Panc1 (cell line): ENCODE measurements at regions not wholly inside any gene's neighbourhood (a gene's known extent, or its start where the extent isn't known, plus 50 kb on each side); places are given as distances from the start of the nearest gene placed in this dataset.

Source experiments
- ATAC-seq: fragments of 200-7000 bp; cut with Tn5 transposase; 2 replicates; pipeline ENCODE4 v1.9.1; 2020; ENCODE audit warnings: mild to moderate bottlenecking, moderate library complexity
- BruUV-seq: library from RNA; stranded (reverse); fragments of 400-500 nt; replicated peaks from 2 replicates; lab custom pipeline; 2021; lab: Mats Ljungman, UMichigan
- CTCF ChIA-PET: fragments of 300-600 bp; sonication (Branson Sonifier 250); formaldehyde crosslinking; loops from one replicate; lab custom pipeline; 2022; ENCODE audit warnings: antibody characterized with exemption; lab: Charles Lee
- POLR2A ChIA-PET: fragments of 300-600 bp; sonication (Branson Sonifier 250); formaldehyde crosslinking; loops from one replicate; lab custom pipeline; 2022; ENCODE audit warnings: antibody characterized with exemption; lab: Charles Lee
- DNase-seq: peaks from one replicate; pipeline ENCODE4 v3.0.0-alpha.2; 2010; ENCODE audit warnings: low read depth, low spot score
- H3K27ac ChIP-seq: 2 replicates; pipeline ENCODE4 v1.5.1; 2011; ENCODE audit warnings: mild to moderate bottlenecking, low read length, inconsistent platforms
- H3K27me3 ChIP-seq: fragments of 200-500 bp; sonication (Bioruptor generic); 2 replicates; pipeline ENCODE4 v1.6.0; 2014; ENCODE audit warnings: low read length, inconsistent platforms; ENCODE audit not compliant: control insufficient read depth, insufficient read depth
- H3K36me3 ChIP-seq: fragments of 200-500 bp; sonication (Bioruptor generic); 2 replicates; pipeline ENCODE4 v1.5.1; 2014; ENCODE audit warnings: inconsistent platforms, mild to moderate bottlenecking, low read length, moderate library complexity; ENCODE audit not compliant: control insufficient read depth, insufficient read depth
- H3K4me1 ChIP-seq: 2 replicates; pipeline ENCODE4 v1.5.1; 2011; ENCODE audit warnings: inconsistent platforms, mild to moderate bottlenecking, low read length, moderate library complexity; ENCODE audit not compliant: control insufficient read depth, insufficient read depth
- H3K4me3 ChIP-seq, 2 experiments: 2 replicates each; pipeline ENCODE4 v1.5.1; 2011 to 2012; ENCODE audit warnings: low read depth in 2 of 2, low read length in 2 of 2, mild to moderate bottlenecking in 2 of 2, inconsistent platforms in 1 of 2, moderate library complexity in 1 of 2
- H3K9me3 ChIP-seq: fragments of 200-500 bp; sonication (Bioruptor generic); 2 replicates; pipeline ENCODE4 v1.5.1; 2014; ENCODE audit warnings: low read depth, mild to moderate bottlenecking, inconsistent platforms, low read length, moderate library complexity; ENCODE audit not compliant: control insufficient read depth, insufficient read depth
- CTCF ChIP-seq: fragments of 450-650 bp; IDR thresholded peaks from 2 replicates; pipeline ENCODE4 v1.5.1; 2017; ENCODE audit warnings: mild to moderate bottlenecking
- POLR2AphosphoS5 ChIP-seq: IDR thresholded peaks from 2 replicates; pipeline ENCODE4 v1.6.1; 2012; ENCODE audit warnings: mild to moderate bottlenecking, low read depth, low read length, moderate library complexity
- REST ChIP-seq, 2 experiments: IDR thresholded peaks; 2 replicates each; pipeline ENCODE4 v1.6.1; 2011 to 2012; ENCODE audit warnings: low read depth in 2 of 2, control low read depth in 1 of 2, low read length in 1 of 2, mild to moderate bottlenecking in 1 of 2, moderate library complexity in 1 of 2; ENCODE audit not compliant: insufficient read depth in 1 of 2
- SIN3A ChIP-seq: IDR thresholded peaks from 2 replicates; pipeline ENCODE4 v1.6.1; 2012; ENCODE audit warnings: low read depth, mild to moderate bottlenecking, low read length, moderate library complexity, borderline replicate concordance; ENCODE audit not compliant: insufficient read depth
- TCF7L2 ChIP-seq: IDR thresholded peaks from 2 replicates; pipeline ENCODE4 v1.6.1; 2011; ENCODE audit warnings: mild to moderate bottlenecking, low read depth, low read length, inconsistent platforms
- in situ Hi-C: cut with HindIII; loops from 2 replicates; pipeline ENCODE4 v1.10.0; 2016; ENCODE audit warnings: low sequenced_read_pairs, low pct_unique_long_range_greater_than_20kb
- intact Hi-C: fragments of 100-400 bp; cut with micrococcal nuclease; formaldehyde crosslinking; loops from one replicate; pipeline ENCODE4 v1.10.0; 2022; ENCODE audit not compliant: unreplicated experiment

GRCh38 chr3:184659797-184660301 lies 52.0 kb downstream of the MAGEF1 start:
- Histone ChIP-seq H3K36me3 (no peaks in the 10 kb centered on the region), H3K4me3 (no peak overlapping the region), H3K27me3 (no peaks in the 10 kb centered on the region), H3K4me1 (no peaks in the 10 kb centered on the region; the same call in 1 of the 2 replicates), H3K9me3 (no peaks in the 10 kb centered on the region), H3K27ac (no peak overlapping the region)
- no TSS peak for BruUV-seq
- in situ Hi-C loops (no loop called here), intact Hi-C loops (no loop called here)
- ChIA-PET CTCF (interaction anchor here (0.6 kb wide), 1 partner anchor 148 kb away, joined by 6 read pairs; no protein-coding TSS in a partner anchor), POLR2A (no interaction called here)
- ATAC-seq (peak; percentile 27; the same call in 1 of the 2 replicates), DNase-seq (no peak)
- TF ChIP-seq TCF7L2: no peak
- TF ChIP-seq SIN3A: no peak
- TF ChIP-seq POLR2AphosphoS5: no peak
- no peak for TF ChIP-seq REST (IDR thresholded peaks at IDR 0.05; ENCODE audit: insufficient read depth in 1 of 2, low read depth in 2 of 2, low read length in 1 of 2)
- no peak for TF ChIP-seq CTCF

- ChIA-PET POLR2A (no interaction called here), CTCF (no interaction called here)
- H3K4me1 ChIP-seq: no peaks in the 10 kb centered on the region; the same call in 1 of the 2 replicates
- intact Hi-C loops: no loop called here
- ATAC-seq: no peak
- no peak overlapping the region for H3K4me3 ChIP-seq
- no peak for DNase-seq
- H3K27ac ChIP-seq: no peak overlapping the region
- H3K9me3 ChIP-seq: no peaks in the 10 kb centered on the region
- H3K36me3 ChIP-seq: no peaks in the 10 kb centered on the region
- TF ChIP-seq POLR2AphosphoS5: no peak
- no peak for TF ChIP-seq CTCF
- no peak for TF ChIP-seq TCF7L2
- TF ChIP-seq REST (IDR thresholded peaks at IDR 0.05; ENCODE audit: insufficient read depth in 1 of 2, low read depth in 2 of 2, low read length in 1 of 2): no peak
- no peak for TF ChIP-seq SIN3A
- H3K27me3 ChIP-seq: no peaks in the 10 kb centered on the region; the same call in 1 of the 2 replicates
- no TSS peak for BruUV-seq
- in situ Hi-C loops: no loop called here
Observed at GRCh38 chr3:184658223-184658928, 53.5 kb downstream of the MAGEF1 start.
